Right renal cortex interstitium (tissue), 3 donors: ENCODE measurements at regions not wholly inside any gene's neighbourhood (a gene's known extent, or its start where the extent isn't known, plus 50 kb on each side); places are given as distances from the start of the nearest gene placed in this dataset.
"Not testable (repeated sequence)": the region's sequence is repeated elsewhere in the genome, so short reads cannot be mapped to it uniquely, and the experiment has no call there.

ENCODE experiments used
- DNase-seq, 3 donors: peaks; one replicate each; pipeline ENCODE4 v3.0.0-alpha.2; 2013; ENCODE audit warnings: low read depth in 3 of 3, low spot score in 2 of 3

- no peak for DNase-seq
Measured at GRCh38 chr20:60765821-60766403, 486.1 kb upstream of the CDH4 start.

GRCh38 chr20:60768216-60768615 is 483.8 kb upstream of the CDH4 start:
- DNase-seq, result no peak

- DNase-seq, result no peak
Measured at GRCh38 chr20:60780388-60781025, 471.6 kb upstream of the CDH4 start.

GRCh38 chr20:60782959-60783625 is 469.0 kb upstream of the CDH4 start:
- no peak for DNase-seq

- no peak for DNase-seq
Measured at GRCh38 chr20:60785301-60785700, 466.8 kb upstream of the CDH4 start.

GRCh38 chr20:60785785-60786184 is 466.3 kb upstream of the CDH4 start:
- no peak for DNase-seq

- no peak for DNase-seq
Measured at GRCh38 chr20:60786686-60787217, 465.3 kb upstream of the CDH4 start.

GRCh38 chr20:60787276-60787675 is 464.8 kb upstream of the CDH4 start:
- DNase-seq, result no peak

- no peak for DNase-seq
Measured at GRCh38 chr20:60788070-60788469, 464.0 kb upstream of the CDH4 start.

GRCh38 chr20:60789399-60789798 is 462.7 kb upstream of the CDH4 start:
- DNase-seq, result no peak

- not testable (repeated sequence) for DNase-seq
Measured at GRCh38 chr20:60790339-60790738, 461.7 kb upstream of the CDH4 start.

GRCh38 chr20:60791823-60792222 is 460.2 kb upstream of the CDH4 start:
- DNase-seq, result no peak

GRCh38 chr20:60792941-60793340 is 459.1 kb upstream of the CDH4 start:
- DNase-seq, result no peak

- DNase-seq, result no peak
Measured at GRCh38 chr20:60794674-60795073, 457.4 kb upstream of the CDH4 start.

- no peak for DNase-seq
Measured at GRCh38 chr20:60795651-60796050, 456.4 kb upstream of the CDH4 start.

GRCh38 chr20:60800185-60800584 is 451.9 kb upstream of the CDH4 start:
- no peak for DNase-seq

GRCh38 chr20:60802676-60803075 is 449.4 kb upstream of the CDH4 start:
- no peak for DNase-seq

- no peak for DNase-seq
Measured at GRCh38 chr20:60803335-60804055, 448.6 kb upstream of the CDH4 start.

GRCh38 chr20:60804240-60804917 is 447.7 kb upstream of the CDH4 start:
- no peak for DNase-seq

- no peak for DNase-seq
Measured at GRCh38 chr20:60804918-60805630, 447.0 kb upstream of the CDH4 start.
